Caco-2 (cell line): ENCODE measurements at regions not wholly inside any gene's neighbourhood (a gene's known extent, or its start where the extent isn't known, plus 50 kb on each side); places are given as distances from the start of the nearest gene placed in this dataset.

Experiments used
- BruUV-seq: library from RNA; stranded (reverse); fragments of 400-500 nt; replicated peaks from 2 replicates; lab custom pipeline; 2021; lab: Mats Ljungman, UMichigan
- CTCF ChIA-PET: fragments of 300-600 bp; sonication (Branson Sonifier 250); formaldehyde crosslinking; loops from one replicate; lab custom pipeline; 2022; ENCODE audit warnings: antibody characterized with exemption; lab: Charles Lee
- POLR2A ChIA-PET: fragments of 300-600 bp; sonication (Branson Sonifier 250); formaldehyde crosslinking; loops from one replicate; lab custom pipeline; 2022; ENCODE audit warnings: antibody characterized with exemption; lab: Charles Lee
- DNase-seq, 2 experiments: peaks; one replicate each; pipeline versions ENCODE4 v3.0.0 to v3.0.0-alpha.2; 2020 to 2022
- H3K27me3 ChIP-seq: replicated peaks from 2 replicates; pipeline ENCODE4 v1.6.0; 2011; ENCODE audit warnings: low read length; ENCODE audit not compliant: control insufficient read depth, insufficient read depth
- H3K36me3 ChIP-seq: 2 replicates; pipeline ENCODE4 v1.5.1; 2011; ENCODE audit warnings: low read length; ENCODE audit not compliant: control insufficient read depth, insufficient read depth
- H3K4me1 ChIP-seq: fragments of 250-450 bp; sonication (Bioruptor Pico); 2 replicates; pipeline ENCODE4 v1.5.1; 2020; ENCODE audit warnings: mild to moderate bottlenecking
- H3K4me3 ChIP-seq: 2 replicates; pipeline ENCODE4 v1.5.1; 2011; ENCODE audit warnings: low read depth, mild to moderate bottlenecking, control low read depth, low read length
- H3K9me3 ChIP-seq: fragments of 250-450 bp; sonication (Bioruptor Pico); 2 replicates; pipeline ENCODE4 v1.5.1; 2020; ENCODE audit warnings: mild to moderate bottlenecking, moderate library complexity
- H3K27ac Mint-ChIP-seq: one replicate; pipeline ENCODE4 v1.8.0; 2022; ENCODE audit warnings: mixed read lengths; ENCODE audit not compliant: unreplicated experiment
- H3K27me3 Mint-ChIP-seq: one replicate; pipeline ENCODE4 v1.8.0; 2022; ENCODE audit warnings: mixed read lengths; ENCODE audit not compliant: insufficient read depth, unreplicated experiment
- H3K36me3 Mint-ChIP-seq: one replicate; pipeline ENCODE4 v1.8.0; 2022; ENCODE audit warnings: mild to moderate bottlenecking, mixed read lengths; ENCODE audit not compliant: insufficient read depth, unreplicated experiment
- H3K4me1 Mint-ChIP-seq: one replicate; pipeline ENCODE4 v1.8.0; 2022; ENCODE audit warnings: low read depth, mixed read lengths; ENCODE audit not compliant: unreplicated experiment
- H3K4me3 Mint-ChIP-seq: one replicate; pipeline ENCODE4 v1.8.0; 2022; ENCODE audit warnings: mild to moderate bottlenecking, moderate library complexity, mixed read lengths; ENCODE audit not compliant: unreplicated experiment
- H3K9me3 Mint-ChIP-seq: one replicate; pipeline ENCODE4 v1.8.0; 2022; ENCODE audit warnings: mixed read lengths; ENCODE audit not compliant: unreplicated experiment
- intact Hi-C: fragments of 100-400 bp; cut with micrococcal nuclease; formaldehyde crosslinking; loops from one replicate; pipeline ENCODE4 v1.10.0; 2022; ENCODE audit not compliant: unreplicated experiment
- TF ChIP-seq, protein P1 (sequence below), 2 experiments: fragments of 200-600 bp in 1 of 2; IDR thresholded peaks; 1 replicate in 1 of 2; 2 replicates in 1 of 2; pipeline versions ENCODE4 v1.5.1 to v1.8.0; 2011 to 2022; ENCODE audit warnings: antibody characterized with exemption in 1 of 2, control low read depth in 1 of 2, inconsistent platforms in 1 of 2, low read depth in 1 of 2, low read length in 1 of 2, mild to moderate bottlenecking in 1 of 2, moderate library complexity in 1 of 2; ENCODE audit not compliant: insufficient read depth in 1 of 2, severe bottlenecking in 1 of 2, unreplicated experiment in 1 of 2

DNA sequence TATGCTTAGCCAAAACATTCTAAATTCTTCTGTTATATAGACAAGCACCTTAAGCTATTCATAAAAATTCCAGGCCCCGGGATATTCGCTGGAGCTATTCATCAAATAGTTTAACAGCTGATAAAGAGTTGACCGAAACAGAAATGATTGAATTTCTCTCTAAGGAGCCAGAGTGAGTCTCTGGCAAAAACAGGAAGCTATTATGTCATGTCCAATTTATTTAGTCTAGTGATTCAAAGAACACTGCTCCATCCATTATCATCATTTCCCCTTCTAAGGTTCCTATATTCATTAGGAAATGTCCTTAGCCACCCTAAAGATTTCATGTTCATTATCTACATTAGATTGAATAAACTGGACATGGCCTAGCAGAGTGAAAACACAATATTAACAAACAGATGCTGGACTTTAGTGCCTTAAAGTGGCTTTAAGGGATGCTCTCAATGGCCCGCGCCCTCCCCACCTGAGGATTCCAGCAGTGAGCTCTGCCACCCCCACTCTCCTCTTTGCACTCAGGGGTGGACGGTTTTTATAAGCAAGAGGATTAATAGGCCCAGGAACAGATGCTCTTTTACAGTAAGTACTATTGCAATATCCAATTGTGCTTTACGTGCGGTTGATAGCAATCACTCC lies 122.1 kb upstream of the RGS1 start:
- Histone ChIP-seq H3K4me3 (no peak overlapping the region), H3K36me3 (no peaks in the 10 kb centered on the region), H3K27me3 (no peaks in the 10 kb centered on the region), H3K9me3 (no peaks in the 10 kb centered on the region), H3K4me1 (no peaks in the 10 kb centered on the region)
- Mint-ChIP-seq H3K27me3 (peaks cover 11% of the 10 kb centered on the region), H3K27ac (no peak overlapping the region), H3K36me3 (no peaks in the 10 kb centered on the region), H3K4me1 (no peaks in the 10 kb centered on the region), H3K9me3 (no peaks in the 10 kb centered on the region), H3K4me3 (no peak overlapping the region)
- no peak for DNase-seq
- CTCF ChIA-PET = no interaction called here
- BruUV-seq = no TSS peak
- POLR2A ChIA-PET = no interaction called here
- intact Hi-C loops = no loop called here
- TF ChIP-seq, protein P1, sequence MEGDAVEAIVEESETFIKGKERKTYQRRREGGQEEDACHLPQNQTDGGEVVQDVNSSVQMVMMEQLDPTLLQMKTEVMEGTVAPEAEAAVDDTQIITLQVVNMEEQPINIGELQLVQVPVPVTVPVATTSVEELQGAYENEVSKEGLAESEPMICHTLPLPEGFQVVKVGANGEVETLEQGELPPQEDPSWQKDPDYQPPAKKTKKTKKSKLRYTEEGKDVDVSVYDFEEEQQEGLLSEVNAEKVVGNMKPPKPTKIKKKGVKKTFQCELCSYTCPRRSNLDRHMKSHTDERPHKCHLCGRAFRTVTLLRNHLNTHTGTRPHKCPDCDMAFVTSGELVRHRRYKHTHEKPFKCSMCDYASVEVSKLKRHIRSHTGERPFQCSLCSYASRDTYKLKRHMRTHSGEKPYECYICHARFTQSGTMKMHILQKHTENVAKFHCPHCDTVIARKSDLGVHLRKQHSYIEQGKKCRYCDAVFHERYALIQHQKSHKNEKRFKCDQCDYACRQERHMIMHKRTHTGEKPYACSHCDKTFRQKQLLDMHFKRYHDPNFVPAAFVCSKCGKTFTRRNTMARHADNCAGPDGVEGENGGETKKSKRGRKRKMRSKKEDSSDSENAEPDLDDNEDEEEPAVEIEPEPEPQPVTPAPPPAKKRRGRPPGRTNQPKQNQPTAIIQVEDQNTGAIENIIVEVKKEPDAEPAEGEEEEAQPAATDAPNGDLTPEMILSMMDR (IDR thresholded peaks at IDR 0.05; ENCODE audit: insufficient read depth in 1 of 2, low read depth in 1 of 2, low read length in 1 of 2, severe bottlenecking in 1 of 2, unreplicated experiment in 1 of 2) = no peak

DNA sequence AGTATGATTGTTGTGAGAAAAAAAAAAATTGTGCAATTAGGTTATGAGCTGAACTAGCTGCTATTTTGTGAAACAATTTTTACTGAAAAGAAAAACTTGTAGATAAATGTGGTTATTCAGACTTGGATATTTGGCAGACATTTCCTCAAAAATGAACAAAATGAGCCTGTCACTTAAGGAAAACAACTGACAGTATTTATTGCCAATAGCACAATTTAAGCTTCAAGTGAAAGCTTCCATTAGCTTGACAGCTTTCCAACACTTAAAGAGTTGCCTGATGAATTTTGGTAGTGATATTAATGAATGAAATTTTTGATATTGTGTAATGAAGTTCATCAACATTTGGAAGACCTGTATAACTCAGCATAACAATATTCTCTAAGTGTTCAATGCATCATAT lies 116.1 kb upstream of the RGS1 start:
- Histone ChIP-seq H3K4me1 (no peaks in the 10 kb centered on the region), H3K4me3 (no peak overlapping the region), H3K9me3 (no peaks in the 10 kb centered on the region), H3K36me3 (no peaks in the 10 kb centered on the region), H3K27me3 (no peaks in the 10 kb centered on the region)
- no peak for DNase-seq
- Mint-ChIP-seq H3K27ac (no peak overlapping the region), H3K4me3 (no peak overlapping the region), H3K9me3 (no peaks in the 10 kb centered on the region), H3K27me3 (peaks cover 8% of the 10 kb centered on the region), H3K36me3 (no peaks in the 10 kb centered on the region), H3K4me1 (no peaks in the 10 kb centered on the region)
- TF ChIP-seq, protein P1 (IDR thresholded peaks at IDR 0.05; ENCODE audit: insufficient read depth in 1 of 2, low read depth in 1 of 2, low read length in 1 of 2, severe bottlenecking in 1 of 2, unreplicated experiment in 1 of 2) = no peak
- BruUV-seq = no TSS peak
- intact Hi-C loops = no loop called here
- POLR2A ChIA-PET = no interaction called here
- CTCF ChIA-PET = no interaction called here

DNA sequence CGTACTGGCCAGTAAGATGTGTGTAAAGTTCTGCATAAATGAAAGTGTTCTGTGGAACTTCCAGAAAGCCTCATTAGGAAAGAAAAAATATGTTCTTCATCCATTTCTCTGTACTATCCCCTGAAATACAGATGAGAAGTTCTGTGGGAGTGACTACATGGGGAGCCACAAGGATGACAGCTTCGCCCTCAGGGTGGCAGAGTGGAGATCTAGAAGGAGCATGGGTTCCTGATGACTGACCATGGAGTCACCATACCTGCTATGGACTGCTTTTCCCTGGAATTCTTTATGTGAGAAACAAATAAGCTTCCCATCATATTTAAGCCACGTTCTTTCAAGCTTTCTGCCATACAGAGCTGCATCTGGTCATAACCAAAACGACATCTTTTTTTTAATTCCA lies 113.9 kb upstream of the RGS1 start:
- no peaks in the 10 kb centered on the region for H3K36me3 Mint-ChIP-seq
- no peak overlapping the region for H3K4me3 Mint-ChIP-seq
- no peaks in the 10 kb centered on the region for H3K27me3 ChIP-seq
- H3K27me3 Mint-ChIP-seq = peaks cover 6% of the 10 kb centered on the region
- intact Hi-C loops = no loop called here
- no peaks in the 10 kb centered on the region for H3K36me3 ChIP-seq
- no peaks in the 10 kb centered on the region for H3K4me1 Mint-ChIP-seq
- no peaks in the 10 kb centered on the region for H3K4me1 ChIP-seq
- POLR2A ChIA-PET = no interaction called here
- no TSS peak for BruUV-seq
- TF ChIP-seq, protein P1 (IDR thresholded peaks at IDR 0.05; ENCODE audit: insufficient read depth in 1 of 2, low read depth in 1 of 2, low read length in 1 of 2, severe bottlenecking in 1 of 2, unreplicated experiment in 1 of 2) = no peak
- DNase-seq = no peak
- H3K4me3 ChIP-seq = no peak overlapping the region
- H3K9me3 Mint-ChIP-seq = no peaks in the 10 kb centered on the region
- no peak overlapping the region for H3K27ac Mint-ChIP-seq
- no peaks in the 10 kb centered on the region for H3K9me3 ChIP-seq
- CTCF ChIA-PET = no interaction called here
